SU-DHL-6 (cell line): ENCODE measurements at regions not wholly inside any gene's neighbourhood (a gene's known extent, or its start where the extent isn't known, plus 50 kb on each side); places are given as distances from the start of the nearest gene placed in this dataset.

Source experiments
- H2AFZ ChIP-seq: fragments of 200-600 bp; sonication (generic); 2 replicates; pipeline ENCODE4 v1.6.1; 2014; ENCODE audit warnings: low read depth, mild to moderate bottlenecking, moderate library complexity, mixed read lengths, antibody characterized with exemption, low read length; ENCODE audit not compliant: severe bottlenecking
- H3F3A ChIP-seq: fragments of 200-600 bp; shearing (Covaris generic); 2 replicates; pipeline ENCODE4 v1.6.0; 2016; ENCODE audit warnings: antibody characterized with exemption, mild to moderate bottlenecking; ENCODE audit not compliant: insufficient read depth
- H3K27ac ChIP-seq: fragments of 200-600 bp; sonication (generic); 2 replicates; pipeline ENCODE4 v1.5.1; 2016; ENCODE audit warnings: low read depth, mild to moderate bottlenecking, low read length, moderate library complexity, mixed read lengths
- H3K27me3 ChIP-seq: fragments of 200-600 bp; sonication (generic), shearing (Covaris generic); 2 replicates; pipeline ENCODE4 v1.6.0; 2014; ENCODE audit warnings: mild to moderate bottlenecking, low read length
- H3K36me3 ChIP-seq: fragments of 200-600 bp; sonication (generic); 2 replicates; pipeline ENCODE4 v1.6.1; 2014; ENCODE audit warnings: mild to moderate bottlenecking, low read length, mixed read lengths
- H3K4me2 ChIP-seq: fragments of 300-600, 200-600 bp; shearing (Covaris generic), sonication (generic); 2 replicates; pipeline ENCODE4 v1.6.0; 2014; ENCODE audit warnings: low read length, low read depth, mild to moderate bottlenecking; ENCODE audit not compliant: poor library complexity, severe bottlenecking
- H3K4me3 ChIP-seq: fragments of 200-600 bp; sonication (generic); 2 replicates; pipeline ENCODE4 v1.5.1; 2014; ENCODE audit warnings: antibody characterized with exemption, low read length, mild to moderate bottlenecking, mixed read lengths; ENCODE audit not compliant: insufficient read depth, poor library complexity, severe bottlenecking
- H3K79me2 ChIP-seq: fragments of 200-600 bp; sonication (generic); 2 replicates; pipeline ENCODE4 v1.6.1; 2014; ENCODE audit warnings: mild to moderate bottlenecking, low read length, moderate library complexity; ENCODE audit not compliant: insufficient read depth
- H3K9ac ChIP-seq: fragments of 200-600 bp; sonication (generic); 2 replicates; pipeline ENCODE4 v1.7.0; 2014; ENCODE audit warnings: mild to moderate bottlenecking, low read length
- H3K9me2 ChIP-seq: fragments of 200-600 bp; sonication (generic); replicated peaks from 2 replicates; pipeline ENCODE4 v1.6.1; 2014; ENCODE audit warnings: low read length; ENCODE audit not compliant: insufficient read depth
- H3K9me3 ChIP-seq: fragments of 200-600 bp; sonication (generic); 2 replicates; pipeline ENCODE4 v1.6.1; 2014; ENCODE audit warnings: low read length, mixed read lengths; ENCODE audit not compliant: insufficient read depth
- H4K20me1 ChIP-seq: fragments of 200-600 bp; sonication (generic); 2 replicates; pipeline ENCODE4 v1.6.1; 2014; ENCODE audit warnings: low read depth, mild to moderate bottlenecking, antibody characterized with exemption, low read length, moderate library complexity, mixed read lengths
- CTCF ChIP-seq: fragments of 200-600 bp; sonication (generic); IDR thresholded peaks from one replicate; pipeline ENCODE4 v1.5.1; 2017; ENCODE audit warnings: antibody characterized with exemption, mild to moderate bottlenecking, low read length, moderate library complexity; ENCODE audit not compliant: insufficient read depth, poor library complexity, severe bottlenecking
- EZH2phosphoT487 ChIP-seq: fragments of 200-600 bp; sonication (generic), shearing (Covaris generic); conservative IDR thresholded peaks from 2 replicates; pipeline ENCODE4 v1.6.1; 2018; ENCODE audit warnings: mild to moderate bottlenecking, antibody characterized with exemption, low read length, moderate library complexity, mixed read lengths

GRCh38 chr20:43863821-43864544 is 50.7 kb upstream of the TOX2 start:
- H3K36me3 ChIP-seq: no peaks in the 10 kb centered on the region
- no peaks in the 10 kb centered on the region for H3K79me2 ChIP-seq
- no peaks in the 10 kb centered on the region for H3F3A ChIP-seq
- no peak for TF ChIP-seq CTCF
- TF ChIP-seq EZH2phosphoT487: no peak
- no peak overlapping the region for H2AFZ ChIP-seq
- no peaks in the 10 kb centered on the region for H3K27me3 ChIP-seq
- no peaks in the 10 kb centered on the region for H4K20me1 ChIP-seq
- H3K9ac ChIP-seq: no peak overlapping the region
- no peak overlapping the region for H3K27ac ChIP-seq
- H3K4me2 ChIP-seq: no peak overlapping the region
- no peaks in the 10 kb centered on the region for H3K9me2 ChIP-seq
- H3K9me3 ChIP-seq: no peaks in the 10 kb centered on the region
- H3K4me3 ChIP-seq: no peak overlapping the region

GRCh38 chr20:43863330-43863729 is 51.3 kb upstream of the TOX2 start:
- H3K9me2 ChIP-seq: no peaks in the 10 kb centered on the region
- TF ChIP-seq EZH2phosphoT487 (no peak), CTCF (no peak)

GRCh38 chr20:43862438-43862837 is 52.2 kb upstream of the TOX2 start:
- Histone ChIP-seq H3K79me2 (no peaks in the 10 kb centered on the region), H2AFZ (no peak overlapping the region), H3K9me2 (no peaks in the 10 kb centered on the region), H3K4me3 (no peak overlapping the region), H3K36me3 (no peaks in the 10 kb centered on the region), H4K20me1 (no peaks in the 10 kb centered on the region), H3F3A (no peaks in the 10 kb centered on the region), H3K27me3 (no peaks in the 10 kb centered on the region), H3K9ac (no peak overlapping the region), H3K4me2 (no peak overlapping the region), H3K9me3 (no peaks in the 10 kb centered on the region), H3K27ac (no peak overlapping the region)
- TF ChIP-seq CTCF (no peak), EZH2phosphoT487 (no peak)

More at GRCh38 chr20:43863330-43863729, 51.3 kb upstream of the TOX2 start:
- Histone ChIP-seq H3K27ac (no peak overlapping the region), H3K36me3 (no peaks in the 10 kb centered on the region), H3F3A (no peaks in the 10 kb centered on the region), H4K20me1 (no peaks in the 10 kb centered on the region), H3K27me3 (no peaks in the 10 kb centered on the region), H3K4me3 (no peak overlapping the region), H3K79me2 (no peaks in the 10 kb centered on the region), H2AFZ (no peak overlapping the region), H3K9me3 (no peaks in the 10 kb centered on the region), H3K9ac (no peak overlapping the region), H3K4me2 (no peak overlapping the region)
